Endothelial cell of umbilical vein (primary cell): ENCODE measurements at regions not wholly inside any gene's neighbourhood (a gene's known extent, or its start where the extent isn't known, plus 50 kb on each side); places are given as distances from the start of the nearest gene placed in this dataset.

Source experiments
- POLR2AphosphoS5 ChIP-seq: IDR thresholded peaks from 2 replicates; pipeline ENCODE4 v1.6.1; 2012; ENCODE audit warnings: low read depth, mild to moderate bottlenecking, control low read depth, low read length, moderate library complexity; ENCODE audit not compliant: insufficient read depth
- TF ChIP-seq, protein P1 (sequence below), 2 donors: IDR thresholded peaks; 1 replicate in 1 of 2; 2 replicates in 1 of 2; pipeline ENCODE4 v1.5.1; 2011; ENCODE audit warnings: low read length in 2 of 2, mild to moderate bottlenecking in 2 of 2, moderate library complexity in 2 of 2, control low read depth in 1 of 2, inconsistent platforms in 1 of 2, low read depth in 1 of 2; ENCODE audit not compliant: insufficient read depth in 1 of 2; ENCODE audit errors: extremely low read depth in 1 of 2

DNA sequence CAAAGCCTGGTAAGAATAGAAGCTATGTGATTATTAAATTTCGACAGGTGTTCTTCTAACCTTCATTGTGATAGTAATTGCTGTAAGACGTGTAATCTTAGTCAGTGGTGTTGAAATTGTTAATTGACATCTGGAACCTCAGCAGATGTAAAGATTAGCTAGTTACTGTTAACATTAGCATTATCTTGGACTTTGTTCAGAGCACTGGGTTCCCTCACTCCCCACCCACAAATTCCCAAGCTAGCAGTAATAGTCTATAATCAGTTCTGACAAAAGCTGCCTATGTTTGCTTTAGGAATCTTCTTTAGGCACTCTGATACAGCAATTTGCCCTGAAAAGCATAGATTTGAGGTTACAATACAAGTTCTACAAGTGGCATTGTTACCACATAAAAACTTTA lies 233.7 kb downstream of the EN1 start:
- TF ChIP-seq, protein P1, sequence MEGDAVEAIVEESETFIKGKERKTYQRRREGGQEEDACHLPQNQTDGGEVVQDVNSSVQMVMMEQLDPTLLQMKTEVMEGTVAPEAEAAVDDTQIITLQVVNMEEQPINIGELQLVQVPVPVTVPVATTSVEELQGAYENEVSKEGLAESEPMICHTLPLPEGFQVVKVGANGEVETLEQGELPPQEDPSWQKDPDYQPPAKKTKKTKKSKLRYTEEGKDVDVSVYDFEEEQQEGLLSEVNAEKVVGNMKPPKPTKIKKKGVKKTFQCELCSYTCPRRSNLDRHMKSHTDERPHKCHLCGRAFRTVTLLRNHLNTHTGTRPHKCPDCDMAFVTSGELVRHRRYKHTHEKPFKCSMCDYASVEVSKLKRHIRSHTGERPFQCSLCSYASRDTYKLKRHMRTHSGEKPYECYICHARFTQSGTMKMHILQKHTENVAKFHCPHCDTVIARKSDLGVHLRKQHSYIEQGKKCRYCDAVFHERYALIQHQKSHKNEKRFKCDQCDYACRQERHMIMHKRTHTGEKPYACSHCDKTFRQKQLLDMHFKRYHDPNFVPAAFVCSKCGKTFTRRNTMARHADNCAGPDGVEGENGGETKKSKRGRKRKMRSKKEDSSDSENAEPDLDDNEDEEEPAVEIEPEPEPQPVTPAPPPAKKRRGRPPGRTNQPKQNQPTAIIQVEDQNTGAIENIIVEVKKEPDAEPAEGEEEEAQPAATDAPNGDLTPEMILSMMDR (IDR thresholded peaks at IDR 0.05; ENCODE audit: extremely low read depth in 1 of 2, insufficient read depth in 1 of 2, low read depth in 1 of 2, low read length in 2 of 2), result no peak
- no peak for TF ChIP-seq POLR2AphosphoS5
